ENCODE measurements at regions not wholly inside any gene's neighbourhood (a gene's known extent, or its start where the extent isn't known, plus 50 kb on each side); places are given as distances from the start of the nearest gene placed in this dataset.

- Histone ChIP-seq H3K27ac (no peak overlapping the region), H3K27me3 (peaks cover 0 to 5% of the 10 kb centered on the region in 2 donors), H3K4me1 (peaks cover 0 to 4% (median 2%) of the 10 kb centered on the region in 4 donors), H3K36me3 (no peaks in the 10 kb centered on the region), H3K9me3 (no peaks in the 10 kb centered on the region), H3K4me3 (no peak overlapping the region)
- intact Hi-C loops (cut with DNase I; ENCODE audit: low total_unique reads): loop anchor here (5.0 kb wide), 2 partner anchors 295 to 480 kb away; no protein-coding TSS in a partner anchor
- DNase-seq: no peak
- TF ChIP-seq CTCF (IDR thresholded peaks at IDR 0.05): no peak
Observed at GRCh38 chr11:19552656-19553260, 159.9 kb upstream of the NAV2 start.

- Histone ChIP-seq H3K4me1 (no peaks in the 10 kb centered on the region), H3K9me3 (no peaks in the 10 kb centered on the region), H3K36me3 (no peaks in the 10 kb centered on the region), H3K27ac (no peak overlapping the region), H3K4me3 (no peak overlapping the region), H3K27me3 (peaks cover 0 to 5% of the 10 kb centered on the region in 2 donors)
- TF ChIP-seq CTCF (IDR thresholded peaks at IDR 0.05): no peak
- intact Hi-C loops (cut with DNase I; ENCODE audit: low total_unique reads): loop anchor here (5.0 kb wide), 2 partner anchors 295 to 480 kb away; no protein-coding TSS in a partner anchor
- no peak for DNase-seq
Observed at GRCh38 chr11:19552161-19552560, 160.5 kb upstream of the NAV2 start.

DNA sequence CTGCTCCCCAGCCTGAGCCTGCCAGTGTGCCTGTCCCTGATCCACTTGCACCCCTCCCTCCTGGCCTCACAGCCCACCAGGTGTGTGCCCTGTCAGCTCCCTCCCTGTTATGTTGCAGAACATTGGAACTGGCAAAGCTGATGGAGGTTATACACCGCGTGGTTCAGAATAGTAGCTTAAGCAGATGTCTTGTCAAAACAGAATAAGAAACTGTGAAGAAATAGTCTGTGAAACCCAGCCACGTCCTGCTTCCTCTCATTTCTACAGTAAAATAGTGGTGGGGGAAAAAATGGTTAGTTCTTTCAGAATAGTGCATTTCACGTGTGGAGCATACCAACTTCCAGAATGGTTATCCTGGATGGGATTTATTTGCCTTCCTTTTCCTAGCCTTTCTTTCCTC, 161.2 kb upstream of the NAV2 start:
- no peak for TF ChIP-seq CTCF (IDR thresholded peaks at IDR 0.05)
- DNase-seq: no peak
- Histone ChIP-seq H3K27me3 (peaks cover 0 to 5% of the 10 kb centered on the region in 2 donors), H3K4me3 (no peak overlapping the region), H3K9me3 (no peaks in the 10 kb centered on the region), H3K27ac (no peak overlapping the region), H3K4me1 (no peaks in the 10 kb centered on the region), H3K36me3 (no peaks in the 10 kb centered on the region)
- intact Hi-C loops (cut with DNase I; ENCODE audit: low total_unique reads): loop anchor here (5.0 kb wide), 2 partner anchors 294 to 479 kb away; no protein-coding TSS in a partner anchor

DNA sequence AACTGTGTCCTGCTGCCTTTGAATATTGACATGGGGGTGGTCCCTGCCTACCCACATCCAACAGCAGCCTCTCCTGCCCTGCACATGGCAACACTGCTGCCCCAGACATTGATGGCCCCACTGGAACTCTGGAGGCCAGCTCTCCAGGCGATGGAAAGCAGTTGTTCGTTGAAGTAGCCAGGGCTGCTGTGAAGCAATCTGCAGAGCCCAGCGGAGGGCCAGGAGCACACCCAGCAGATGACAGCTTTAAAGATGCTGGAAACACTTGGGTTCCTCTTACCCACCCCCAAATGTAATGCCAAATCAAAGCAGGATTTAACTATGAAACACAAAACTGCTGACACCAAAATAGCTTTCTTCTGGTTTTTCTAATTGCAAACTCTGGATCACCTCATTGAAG, 165.6 kb upstream of the NAV2 start:
- TF ChIP-seq CTCF (IDR thresholded peaks at IDR 0.05): no peak
- H3K4me3 ChIP-seq: no peak overlapping the region
- H3K4me1 ChIP-seq: no peaks in the 10 kb centered on the region
- DNase-seq: no peak
- H3K9me3 ChIP-seq: no peaks in the 10 kb centered on the region
- intact Hi-C loops (cut with DNase I; ENCODE audit: low total_unique reads): no loop called here
- no peak overlapping the region for H3K27ac ChIP-seq
- H3K27me3 ChIP-seq: peaks cover 0 to 5% of the 10 kb centered on the region in 2 donors
- H3K36me3 ChIP-seq: no peaks in the 10 kb centered on the region

GRCh38 chr11:19546325-19546724, 166.3 kb upstream of the NAV2 start:
- no peak for TF ChIP-seq CTCF (IDR thresholded peaks at IDR 0.05)
- no peaks in the 10 kb centered on the region for H3K4me1 ChIP-seq
- intact Hi-C loops (cut with DNase I; ENCODE audit: low total_unique reads): no loop called here

More at GRCh38 chr11:19546325-19546724, 166.3 kb upstream of the NAV2 start:
- H3K36me3 ChIP-seq: no peaks in the 10 kb centered on the region
- H3K27ac ChIP-seq: no peak overlapping the region
- H3K27me3 ChIP-seq: peaks cover 0 to 5% of the 10 kb centered on the region in 2 donors
- H3K9me3 ChIP-seq: no peaks in the 10 kb centered on the region
- H3K4me3 ChIP-seq: no peak overlapping the region
- DNase-seq: no peak

All from tibial artery (tissue), 4 donors.